ENCODE measurements at regions not wholly inside any gene's neighbourhood (a gene's known extent, or its start where the extent isn't known, plus 50 kb on each side); places are given as distances from the start of the nearest gene placed in this dataset.

DNA sequence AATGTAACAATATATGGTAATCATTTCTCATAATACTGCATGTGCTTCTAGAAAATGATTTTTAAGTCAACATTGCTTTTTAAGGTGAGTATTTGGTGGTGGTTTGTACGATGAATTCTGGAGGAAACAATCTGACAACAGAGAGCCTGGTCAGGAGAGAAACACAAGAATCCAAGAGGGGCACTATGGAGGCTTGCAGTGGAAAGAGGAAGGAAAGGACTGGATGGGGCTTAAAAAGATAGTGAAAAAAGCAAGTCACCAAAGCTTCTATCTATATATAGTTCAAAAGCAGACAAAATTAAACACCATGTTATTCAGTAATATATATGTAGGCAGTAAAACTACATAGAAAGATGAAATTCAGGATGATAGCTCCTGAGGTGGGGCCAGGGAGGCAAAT, 109.4 kb upstream of the SERTAD2 start:
- Histone ChIP-seq H3K4me1 (ENCODE audit: control insufficient read depth in 4 of 4, insufficient read depth in 4 of 4, low read length in 3 of 4) (peaks cover 0 to 5% (median 0%) of the 10 kb centered on the region in 4 donors), H3K36me3 (ENCODE audit: control insufficient read depth in 4 of 4, insufficient read depth in 3 of 4, low read depth in 1 of 4, low read length in 3 of 4) (no peaks in the 10 kb centered on the region), H3K9ac (ENCODE audit: low read depth in 1 of 2, low read length in 2 of 2) (no peak overlapping the region), H3K9me3 (ENCODE audit: control insufficient read depth in 4 of 4, low read length in 3 of 4) (no peaks in the 10 kb centered on the region), H3K27me3 (ENCODE audit: control insufficient read depth in 4 of 4, insufficient read depth in 4 of 4, low read length in 3 of 4) (no peaks in the 10 kb centered on the region), H3K27ac (ENCODE audit: low read depth in 1 of 2, low read length in 2 of 2) (no peak overlapping the region), H3K4me3 (ENCODE audit: low read depth in 1 of 3, low read length in 3 of 3) (no peak overlapping the region)
- DNase-seq (ENCODE audit: low spot score): no peak
- WGBS: 60% methylated on average over 1 of the region's 1 CpG
- TF ChIP-seq RAD21 (IDR thresholded peaks at IDR 0.05): no peak
- no peak for TF ChIP-seq NR2F2 (IDR thresholded peaks at IDR 0.05)
- no peak for TF ChIP-seq JUND (IDR thresholded peaks at IDR 0.05)
- TF ChIP-seq, protein P1, sequence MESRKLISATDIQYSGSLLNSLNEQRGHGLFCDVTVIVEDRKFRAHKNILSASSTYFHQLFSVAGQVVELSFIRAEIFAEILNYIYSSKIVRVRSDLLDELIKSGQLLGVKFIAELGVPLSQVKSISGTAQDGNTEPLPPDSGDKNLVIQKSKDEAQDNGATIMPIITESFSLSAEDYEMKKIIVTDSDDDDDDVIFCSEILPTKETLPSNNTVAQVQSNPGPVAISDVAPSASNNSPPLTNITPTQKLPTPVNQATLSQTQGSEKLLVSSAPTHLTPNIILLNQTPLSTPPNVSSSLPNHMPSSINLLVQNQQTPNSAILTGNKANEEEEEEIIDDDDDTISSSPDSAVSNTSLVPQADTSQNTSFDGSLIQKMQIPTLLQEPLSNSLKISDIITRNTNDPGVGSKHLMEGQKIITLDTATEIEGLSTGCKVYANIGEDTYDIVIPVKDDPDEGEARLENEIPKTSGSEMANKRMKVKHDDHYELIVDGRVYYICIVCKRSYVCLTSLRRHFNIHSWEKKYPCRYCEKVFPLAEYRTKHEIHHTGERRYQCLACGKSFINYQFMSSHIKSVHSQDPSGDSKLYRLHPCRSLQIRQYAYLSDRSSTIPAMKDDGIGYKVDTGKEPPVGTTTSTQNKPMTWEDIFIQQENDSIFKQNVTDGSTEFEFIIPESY (IDR thresholded peaks at IDR 0.05): no peak
- no peak for TF ChIP-seq GABPA (IDR thresholded peaks at IDR 0.05 in 1 of 2, conservative IDR thresholded peaks at IDR 0.05 in 1 of 2)

DNA sequence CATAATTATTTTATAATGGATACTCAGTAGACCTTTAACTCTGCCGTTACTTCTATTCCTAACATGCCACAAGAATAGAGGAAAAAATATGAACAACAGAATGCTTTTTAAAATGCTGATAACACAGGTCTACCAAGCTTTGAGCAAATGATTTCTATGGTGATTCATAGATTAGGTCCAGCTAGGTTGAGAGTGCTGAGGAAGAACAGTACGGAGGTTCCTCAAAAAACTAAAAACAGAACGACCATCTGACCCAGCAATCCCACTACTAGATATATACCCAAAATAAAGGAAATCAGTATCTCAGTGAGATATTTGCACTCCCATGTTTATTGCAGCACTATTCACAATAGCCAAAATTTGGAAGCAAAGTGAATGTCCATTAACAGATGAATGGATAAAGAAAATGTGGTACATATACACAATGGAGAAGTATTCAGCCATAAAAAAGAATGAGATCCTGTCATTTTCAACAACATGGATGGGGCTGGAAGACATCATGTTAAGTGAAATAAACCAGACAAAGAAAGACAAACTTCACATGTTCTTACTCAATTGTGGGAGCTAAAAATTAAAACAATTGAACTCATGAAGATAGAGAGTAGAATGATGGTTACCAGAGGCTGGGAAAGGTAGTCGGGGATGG, 111.6 kb upstream of the SERTAD2 start:
- peaks cover 0 to 10% (median 3%) of the 10 kb centered on the region in 4 donors for H3K4me1 ChIP-seq (ENCODE audit: control insufficient read depth in 4 of 4, insufficient read depth in 4 of 4, low read length in 3 of 4)
- no peak overlapping the region for H3K9ac ChIP-seq (ENCODE audit: low read depth in 1 of 2, low read length in 2 of 2)
- H3K36me3 ChIP-seq (ENCODE audit: control insufficient read depth in 4 of 4, insufficient read depth in 3 of 4, low read depth in 1 of 4, low read length in 3 of 4): no peaks in the 10 kb centered on the region
- no peak overlapping the region for H3K27ac ChIP-seq (ENCODE audit: low read depth in 1 of 2, low read length in 2 of 2)
- no peak for DNase-seq (ENCODE audit: low spot score)
- 89% methylated on average over 4 of the region's 4 CpGs for WGBS
- H3K4me3 ChIP-seq (ENCODE audit: low read depth in 1 of 3, low read length in 3 of 3): no peak overlapping the region
- no peaks in the 10 kb centered on the region for H3K9me3 ChIP-seq (ENCODE audit: control insufficient read depth in 4 of 4, low read length in 3 of 4)
- TF ChIP-seq, protein P2, sequence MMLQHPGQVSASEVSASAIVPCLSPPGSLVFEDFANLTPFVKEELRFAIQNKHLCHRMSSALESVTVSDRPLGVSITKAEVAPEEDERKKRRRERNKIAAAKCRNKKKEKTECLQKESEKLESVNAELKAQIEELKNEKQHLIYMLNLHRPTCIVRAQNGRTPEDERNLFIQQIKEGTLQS (IDR thresholded peaks at IDR 0.05): no peak
- no peaks in the 10 kb centered on the region for H3K27me3 ChIP-seq (ENCODE audit: control insufficient read depth in 4 of 4, insufficient read depth in 4 of 4, low read length in 3 of 4)

DNA sequence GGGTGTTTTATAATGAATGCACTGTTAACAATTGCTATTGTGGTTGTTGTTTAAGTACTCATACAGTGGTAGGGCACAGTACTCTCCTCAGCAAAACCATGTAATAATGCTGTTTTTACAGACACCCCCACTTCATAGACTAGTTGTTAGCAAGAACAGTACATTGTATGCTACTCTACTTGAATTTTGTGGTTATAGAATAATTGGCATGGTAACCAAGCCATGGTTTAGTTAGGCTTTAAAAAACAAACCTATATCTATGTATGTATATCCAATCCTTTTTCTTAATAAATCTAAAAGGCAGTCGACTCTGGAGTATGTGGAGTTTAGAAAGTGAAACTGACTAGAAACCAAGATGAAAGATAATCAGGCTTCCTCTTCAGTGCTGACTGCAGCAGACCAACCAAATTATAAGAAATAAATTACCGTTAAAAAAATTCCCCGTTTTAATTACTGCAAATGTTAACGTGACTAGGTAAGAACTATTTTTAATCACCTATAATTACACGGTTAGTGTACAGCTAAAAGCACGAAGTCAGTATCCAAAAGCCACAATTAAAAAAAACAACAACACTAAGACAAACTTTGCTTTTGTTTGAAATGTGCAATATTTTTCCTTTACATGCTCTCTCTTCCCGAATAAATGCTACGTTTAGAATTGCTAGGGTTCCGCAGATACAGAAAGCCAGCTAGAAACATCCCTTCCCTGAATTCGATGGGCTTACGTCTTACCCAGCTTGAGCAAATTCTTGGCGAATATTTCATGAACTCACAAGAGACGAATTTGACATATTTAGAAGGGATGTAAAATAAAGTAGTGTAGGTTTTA, 113.3 kb upstream of the SERTAD2 start:
- peak overlapping the region; percentile 91 to 96 for H3K27ac ChIP-seq (ENCODE audit: low read depth in 1 of 2, low read length in 2 of 2)
- no peaks in the 10 kb centered on the region for H3K36me3 ChIP-seq (ENCODE audit: control insufficient read depth in 4 of 4, insufficient read depth in 3 of 4, low read depth in 1 of 4, low read length in 3 of 4)
- WGBS: under 1% methylated on average over 13 of the region's 13 CpGs
- H3K9ac ChIP-seq (ENCODE audit: low read depth in 1 of 2, low read length in 2 of 2): peak overlapping the region; percentile 69 to 99
- H3K27me3 ChIP-seq (ENCODE audit: control insufficient read depth in 4 of 4, insufficient read depth in 4 of 4, low read length in 3 of 4): no peaks in the 10 kb centered on the region
- H3K4me1 ChIP-seq (ENCODE audit: control insufficient read depth in 4 of 4, insufficient read depth in 4 of 4, low read length in 3 of 4): peaks cover 0 to 10% (median 3%) of the 10 kb centered on the region in 4 donors
- DNase-seq (ENCODE audit: low spot score): no peak
- TF ChIP-seq RXRA (IDR thresholded peaks at IDR 0.05): no peak
- no peak for TF ChIP-seq FOXA2 (IDR thresholded peaks at IDR 0.05)
- TF ChIP-seq YY1 (IDR thresholded peaks at IDR 0.05): peak; percentile 37
- H3K9me3 ChIP-seq (ENCODE audit: control insufficient read depth in 4 of 4, low read length in 3 of 4): no peaks in the 10 kb centered on the region
- H3K4me3 ChIP-seq (ENCODE audit: low read depth in 1 of 3, low read length in 3 of 3): peak overlapping the region; percentile 75 to 81 (median 80)

Data from liver (tissue), 7 donors.